MM.1S (cell line): ENCODE measurements at regions not wholly inside any gene's neighbourhood (a gene's known extent, or its start where the extent isn't known, plus 50 kb on each side); places are given as distances from the start of the nearest gene placed in this dataset.

Experiments
- DNase-seq: peaks from one replicate; pipeline ENCODE4 v3.0.0-alpha.2; 2015
- H2AFZ ChIP-seq: fragments of 300-600 bp; sonication (generic); 2 replicates; pipeline ENCODE4 v1.6.0; 2016; ENCODE audit warnings: antibody characterized with exemption, low read length
- H3F3A ChIP-seq: fragments of 300-600 bp; sonication (generic); 2 replicates; pipeline ENCODE4 v1.6.1; 2016; ENCODE audit warnings: mild to moderate bottlenecking, antibody characterized with exemption, low read length, moderate library complexity, mixed read lengths; ENCODE audit not compliant: insufficient read depth
- H3K27ac ChIP-seq: fragments of 300-600 bp; sonication (generic); 2 replicates; pipeline ENCODE4 v1.5.1; 2016; ENCODE audit warnings: mild to moderate bottlenecking, low read length
- H3K27me3 ChIP-seq: fragments of 300-600 bp; sonication (generic); replicated peaks from 2 replicates; pipeline ENCODE4 v1.6.0; 2016; ENCODE audit warnings: low read length; ENCODE audit not compliant: insufficient read depth
- H3K36me3 ChIP-seq: fragments of 300-600 bp; sonication (generic); replicated peaks from 2 replicates; pipeline ENCODE4 v1.6.1; 2016; ENCODE audit warnings: mild to moderate bottlenecking, low read length, mixed read lengths; ENCODE audit not compliant: insufficient read depth
- H3K4me1 ChIP-seq: fragments of 300-600 bp; sonication (generic); 2 replicates; pipeline ENCODE4 v1.6.1; 2016; ENCODE audit warnings: low read length, mixed read lengths
- H3K4me2 ChIP-seq: fragments of 300-600 bp; sonication (generic); 2 replicates; pipeline ENCODE4 v1.6.0; 2016; ENCODE audit warnings: low read depth, low read length
- H3K4me3 ChIP-seq: fragments of 300-600 bp; sonication (generic); 2 replicates; pipeline ENCODE4 v1.5.1; 2016; ENCODE audit warnings: low read length, mixed read lengths
- H3K79me2 ChIP-seq: fragments of 300-600 bp; sonication (generic); 2 replicates; pipeline ENCODE4 v1.6.1; 2016; ENCODE audit warnings: mixed run types, low read length, mixed read lengths
- H3K9ac ChIP-seq: fragments of 300-600 bp; sonication (generic); 2 replicates; pipeline ENCODE4 v1.6.1; 2016; ENCODE audit warnings: low read length, mixed read lengths
- H3K9me2 ChIP-seq: fragments of 300-600 bp; sonication (generic); replicated peaks from 2 replicates; pipeline ENCODE4 v1.6.1; 2016; ENCODE audit warnings: mild to moderate bottlenecking, low read length, mixed read lengths; ENCODE audit not compliant: insufficient read depth
- H3K9me3 ChIP-seq: fragments of 300-600 bp; sonication (generic); replicated peaks from 2 replicates; pipeline ENCODE4 v1.6.1; 2016; ENCODE audit warnings: mild to moderate bottlenecking, low read length, mixed read lengths; ENCODE audit not compliant: insufficient read depth
- H4K20me1 ChIP-seq: fragments of 300-600 bp; sonication (generic); 2 replicates; pipeline ENCODE4 v1.6.1; 2016; ENCODE audit warnings: mild to moderate bottlenecking, low read length, moderate library complexity, mixed read lengths; ENCODE audit not compliant: insufficient read depth
- EZH2 ChIP-seq: fragments of 300-600 bp; sonication (generic); optimal IDR thresholded peaks from 2 replicates; pipeline ENCODE3; 2017; ENCODE audit warnings: low read depth, mild to moderate bottlenecking, antibody characterized with exemption, low read length, mixed read lengths
- EZH2phosphoT487 ChIP-seq: fragments of 300-600 bp; sonication (generic); IDR thresholded peaks from 2 replicates; pipeline ENCODE4 v1.6.1; 2018; ENCODE audit warnings: antibody characterized with exemption, low read length
- TF ChIP-seq, protein P1 (sequence below): fragments of 300-600 bp; sonication (generic); IDR thresholded peaks from 2 replicates; pipeline ENCODE4 v1.5.1; 2016; ENCODE audit warnings: antibody characterized with exemption, low read length, mixed read lengths

DNA sequence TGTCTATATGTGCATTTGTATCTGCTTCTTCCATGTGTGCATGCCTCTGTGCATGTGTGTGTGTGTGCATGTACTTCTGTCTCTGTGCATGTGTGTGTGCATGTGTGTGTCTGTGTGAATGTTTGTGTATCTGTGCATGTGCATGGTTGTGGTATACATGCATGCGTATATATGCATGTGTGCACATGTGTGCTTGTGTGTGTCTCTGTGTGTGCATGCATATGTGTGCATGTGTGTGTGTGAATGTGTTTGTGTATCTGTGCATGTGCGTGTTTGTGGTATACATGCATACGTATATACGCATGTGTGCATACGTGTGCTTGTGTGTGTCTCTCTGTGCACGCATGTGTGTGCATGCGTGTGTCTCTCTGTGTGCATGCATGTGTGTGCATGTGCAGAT is 363.2 kb upstream of the SFSWAP start:
- Histone ChIP-seq H3K4me3 (no peak overlapping the region), H3K27me3 (no peaks in the 10 kb centered on the region), H3F3A (no peaks in the 10 kb centered on the region), H3K79me2 (no peaks in the 10 kb centered on the region), H3K9me2 (no peaks in the 10 kb centered on the region), H3K9ac (no peak overlapping the region), H3K4me2 (no peak overlapping the region), H3K9me3 (no peaks in the 10 kb centered on the region), H3K36me3 (no peaks in the 10 kb centered on the region), H3K4me1 (no peaks in the 10 kb centered on the region), H3K27ac (no peak overlapping the region), H4K20me1 (no peaks in the 10 kb centered on the region), H2AFZ (no peak overlapping the region)
- DNase-seq = no peak
- TF ChIP-seq EZH2phosphoT487 (no peak), EZH2 (no peak)
- TF ChIP-seq, protein P1, sequence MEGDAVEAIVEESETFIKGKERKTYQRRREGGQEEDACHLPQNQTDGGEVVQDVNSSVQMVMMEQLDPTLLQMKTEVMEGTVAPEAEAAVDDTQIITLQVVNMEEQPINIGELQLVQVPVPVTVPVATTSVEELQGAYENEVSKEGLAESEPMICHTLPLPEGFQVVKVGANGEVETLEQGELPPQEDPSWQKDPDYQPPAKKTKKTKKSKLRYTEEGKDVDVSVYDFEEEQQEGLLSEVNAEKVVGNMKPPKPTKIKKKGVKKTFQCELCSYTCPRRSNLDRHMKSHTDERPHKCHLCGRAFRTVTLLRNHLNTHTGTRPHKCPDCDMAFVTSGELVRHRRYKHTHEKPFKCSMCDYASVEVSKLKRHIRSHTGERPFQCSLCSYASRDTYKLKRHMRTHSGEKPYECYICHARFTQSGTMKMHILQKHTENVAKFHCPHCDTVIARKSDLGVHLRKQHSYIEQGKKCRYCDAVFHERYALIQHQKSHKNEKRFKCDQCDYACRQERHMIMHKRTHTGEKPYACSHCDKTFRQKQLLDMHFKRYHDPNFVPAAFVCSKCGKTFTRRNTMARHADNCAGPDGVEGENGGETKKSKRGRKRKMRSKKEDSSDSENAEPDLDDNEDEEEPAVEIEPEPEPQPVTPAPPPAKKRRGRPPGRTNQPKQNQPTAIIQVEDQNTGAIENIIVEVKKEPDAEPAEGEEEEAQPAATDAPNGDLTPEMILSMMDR = no peak

GRCh38 chr12:131348231-131348630 is 362.7 kb upstream of the SFSWAP start:
- Histone ChIP-seq H3F3A (no peaks in the 10 kb centered on the region), H3K9me3 (no peaks in the 10 kb centered on the region), H3K27me3 (no peaks in the 10 kb centered on the region), H3K79me2 (no peaks in the 10 kb centered on the region), H3K4me1 (no peaks in the 10 kb centered on the region), H3K4me3 (no peak overlapping the region), H3K27ac (no peak overlapping the region), H3K4me2 (no peak overlapping the region), H3K9ac (no peak overlapping the region), H3K36me3 (no peaks in the 10 kb centered on the region), H2AFZ (no peak overlapping the region), H4K20me1 (no peaks in the 10 kb centered on the region), H3K9me2 (no peaks in the 10 kb centered on the region)
- no peak for DNase-seq
- TF ChIP-seq EZH2phosphoT487 (no peak), EZH2 (no peak)
- TF ChIP-seq, protein P1 = no peak

DNA sequence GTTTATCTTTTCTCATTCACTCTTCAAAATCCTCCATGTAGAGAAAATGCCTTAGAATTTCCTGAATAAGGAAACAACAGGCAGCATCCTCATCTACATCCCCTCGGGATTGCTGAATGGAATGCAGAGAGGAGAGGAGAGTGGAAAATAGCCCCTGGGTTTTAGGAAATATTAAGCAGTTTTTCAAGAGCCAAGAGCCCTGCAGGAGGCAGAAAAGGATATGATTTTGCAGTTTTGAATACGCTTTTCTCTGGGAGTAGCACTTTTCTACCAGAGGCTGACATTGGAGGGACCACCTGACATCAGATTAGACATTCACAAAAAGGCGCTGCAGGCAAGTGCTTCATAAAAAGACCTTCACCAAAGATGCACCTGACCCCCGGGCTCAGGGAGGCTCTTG is 362.2 kb upstream of the SFSWAP start:
- Histone ChIP-seq H2AFZ (no peak overlapping the region), H4K20me1 (no peaks in the 10 kb centered on the region), H3F3A (no peaks in the 10 kb centered on the region), H3K9me2 (no peaks in the 10 kb centered on the region), H3K9me3 (no peaks in the 10 kb centered on the region), H3K9ac (no peak overlapping the region), H3K27ac (no peak overlapping the region), H3K4me1 (peaks cover 2% of the 10 kb centered on the region; the same call in 1 of the 2 replicates), H3K36me3 (no peaks in the 10 kb centered on the region), H3K79me2 (no peaks in the 10 kb centered on the region), H3K4me3 (no peak overlapping the region), H3K4me2 (no peak overlapping the region), H3K27me3 (no peaks in the 10 kb centered on the region)
- no peak for TF ChIP-seq EZH2
- no peak for DNase-seq

GRCh38 chr12:131349397-131350127 is 361.3 kb upstream of the SFSWAP start:
- Histone ChIP-seq H3K79me2 (no peaks in the 10 kb centered on the region), H4K20me1 (no peaks in the 10 kb centered on the region), H3K4me1 (peaks cover 2% of the 10 kb centered on the region; the same call in 1 of the 2 replicates), H3K27ac (no peak overlapping the region), H3K9me2 (no peaks in the 10 kb centered on the region), H3K4me3 (no peak overlapping the region), H3K4me2 (no peak overlapping the region), H3K9me3 (no peaks in the 10 kb centered on the region), H3K9ac (no peak overlapping the region), H3K36me3 (no peaks in the 10 kb centered on the region), H3K27me3 (no peaks in the 10 kb centered on the region), H3F3A (no peaks in the 10 kb centered on the region), H2AFZ (no peak overlapping the region)
- no peak for DNase-seq
- TF ChIP-seq EZH2 = no peak
- TF ChIP-seq, protein P1 = no peak
- no peak for TF ChIP-seq EZH2phosphoT487
